GM10248 (cell line): ENCODE measurements at regions not wholly inside any gene's neighbourhood (a gene's known extent, or its start where the extent isn't known, plus 50 kb on each side); places are given as distances from the start of the nearest gene placed in this dataset.

ENCODE experiments used
- CTCF ChIA-PET: fragments of 300-600 bp; sonication (Branson Sonifier 250); formaldehyde crosslinking; extraction: SDS; loops from one replicate; lab custom pipeline; 2021; ENCODE audit warnings: antibody characterized with exemption; lab: Yijun Ruan, JAX
- POLR2A ChIA-PET: fragments of 350-650 bp; sonication (Branson Sonifier 250); formaldehyde crosslinking; extraction: SDS; loops from one replicate; lab custom pipeline; 2020; ENCODE audit warnings: antibody characterized with exemption; lab: Yijun Ruan, JAX
- DNase-seq: peaks from one replicate; pipeline ENCODE4 v3.0.0; 2012; ENCODE audit errors: extremely low spot score
- TF ChIP-seq, protein P1 (sequence below): IDR thresholded peaks from 2 replicates; pipeline ENCODE4 v1.5.1; 2012; ENCODE audit warnings: mild to moderate bottlenecking, low read depth; ENCODE audit errors: extremely low read depth, missing control alignments, control extremely low read depth

DNA sequence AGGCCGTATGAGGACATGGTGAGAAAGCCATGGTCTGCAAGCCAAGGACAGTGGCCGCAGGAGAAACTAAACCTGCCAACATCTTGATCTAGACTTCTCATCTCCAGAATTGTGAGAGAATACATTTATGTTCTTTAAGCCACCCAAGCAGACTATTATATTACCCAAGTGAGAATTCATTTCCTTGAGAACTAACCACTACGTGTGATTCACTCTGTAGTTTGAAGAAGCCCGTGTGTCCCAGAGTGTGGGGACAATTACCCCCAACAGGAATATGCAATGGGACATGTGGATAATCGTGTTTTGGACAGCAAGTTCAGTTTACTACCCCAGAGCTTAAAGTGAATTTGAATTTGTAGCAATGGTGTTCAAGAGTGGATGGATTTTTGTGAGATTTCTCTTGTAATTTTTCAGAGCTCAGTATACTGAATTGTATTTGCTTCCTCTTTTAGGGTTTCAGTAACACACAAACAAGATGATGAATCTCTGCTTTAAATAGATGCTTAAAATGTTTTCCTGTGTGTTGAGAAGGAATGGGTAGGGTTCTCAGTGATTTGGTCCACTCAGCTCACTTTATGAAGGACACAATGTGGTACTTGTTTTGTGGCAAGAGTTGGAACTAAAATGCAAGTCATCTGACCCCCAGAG, 100.0 kb upstream of the ARHGAP20 start:
- no peak for DNase-seq
- ChIA-PET POLR2A (no interaction called here), CTCF (interaction anchor here (0.9 to 1.1 kb wide), 3 partner anchors 8 to 35 kb away, joined by 3 read pairs; no protein-coding TSS in a partner anchor)
- TF ChIP-seq, protein P1, sequence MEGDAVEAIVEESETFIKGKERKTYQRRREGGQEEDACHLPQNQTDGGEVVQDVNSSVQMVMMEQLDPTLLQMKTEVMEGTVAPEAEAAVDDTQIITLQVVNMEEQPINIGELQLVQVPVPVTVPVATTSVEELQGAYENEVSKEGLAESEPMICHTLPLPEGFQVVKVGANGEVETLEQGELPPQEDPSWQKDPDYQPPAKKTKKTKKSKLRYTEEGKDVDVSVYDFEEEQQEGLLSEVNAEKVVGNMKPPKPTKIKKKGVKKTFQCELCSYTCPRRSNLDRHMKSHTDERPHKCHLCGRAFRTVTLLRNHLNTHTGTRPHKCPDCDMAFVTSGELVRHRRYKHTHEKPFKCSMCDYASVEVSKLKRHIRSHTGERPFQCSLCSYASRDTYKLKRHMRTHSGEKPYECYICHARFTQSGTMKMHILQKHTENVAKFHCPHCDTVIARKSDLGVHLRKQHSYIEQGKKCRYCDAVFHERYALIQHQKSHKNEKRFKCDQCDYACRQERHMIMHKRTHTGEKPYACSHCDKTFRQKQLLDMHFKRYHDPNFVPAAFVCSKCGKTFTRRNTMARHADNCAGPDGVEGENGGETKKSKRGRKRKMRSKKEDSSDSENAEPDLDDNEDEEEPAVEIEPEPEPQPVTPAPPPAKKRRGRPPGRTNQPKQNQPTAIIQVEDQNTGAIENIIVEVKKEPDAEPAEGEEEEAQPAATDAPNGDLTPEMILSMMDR: no peak

DNA sequence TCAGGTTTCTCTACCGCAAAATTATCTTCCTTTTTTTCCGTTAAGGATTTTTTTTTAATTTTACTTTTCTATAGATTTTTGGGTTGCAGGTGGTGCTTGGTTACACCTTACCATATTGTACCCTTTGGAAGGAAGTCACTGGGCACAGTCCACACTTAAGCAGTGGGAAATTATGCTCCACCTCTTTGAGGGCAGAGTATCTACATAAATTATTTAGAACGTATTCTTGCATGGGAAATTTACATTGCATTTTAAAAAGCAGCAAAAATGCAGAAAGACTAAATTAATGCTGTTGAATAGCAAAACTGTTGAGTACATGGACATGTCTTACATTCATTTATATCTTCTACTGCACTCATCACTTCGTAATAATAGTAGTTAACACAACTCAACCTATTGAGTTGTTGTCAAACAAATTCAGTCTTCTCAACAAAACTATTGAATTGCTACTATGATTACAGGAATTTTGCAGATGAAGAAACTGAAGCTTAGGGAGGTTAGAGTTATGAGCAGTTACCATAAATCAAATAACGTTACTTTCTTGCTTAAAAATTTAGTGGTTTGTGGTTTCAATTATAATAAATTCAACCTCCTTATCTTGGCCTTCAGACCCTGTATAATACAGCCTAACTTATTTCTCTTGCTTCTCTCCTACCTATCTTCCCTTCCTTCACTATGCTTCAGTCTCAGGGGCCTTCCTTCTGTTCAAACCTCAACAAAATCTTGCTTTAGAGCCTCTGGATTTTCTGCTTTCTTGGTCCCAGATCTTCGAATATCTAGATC, 97.4 kb upstream of the ARHGAP20 start:
- CTCF ChIA-PET: no interaction called here
- TF ChIP-seq, protein P1: no peak
- POLR2A ChIA-PET: no interaction called here

DNA sequence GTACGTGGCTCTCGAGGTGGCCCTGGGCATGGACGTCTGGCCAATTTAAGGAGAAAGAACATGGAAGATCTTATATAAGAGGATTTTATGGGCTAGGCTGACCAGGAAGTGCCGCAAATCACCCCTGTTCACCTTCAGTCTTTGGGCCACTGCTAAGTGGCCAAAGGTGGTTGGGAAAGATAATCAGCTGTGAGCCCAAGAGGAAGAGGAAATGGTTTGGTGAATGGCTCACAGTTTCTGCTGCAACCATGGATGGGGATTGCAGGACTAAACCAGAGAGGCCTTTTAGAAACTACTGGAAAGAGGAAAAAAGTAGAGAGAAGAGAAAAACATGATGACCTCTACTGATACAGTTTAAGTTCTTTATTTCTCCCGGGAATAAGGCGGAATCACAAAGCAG, 96.0 kb upstream of the ARHGAP20 start:
- ChIA-PET CTCF (no interaction called here), POLR2A (no interaction called here)

More for the DNA sequence above, 97.4 kb upstream of the ARHGAP20 start:
- DNase-seq: no peak

DNA sequence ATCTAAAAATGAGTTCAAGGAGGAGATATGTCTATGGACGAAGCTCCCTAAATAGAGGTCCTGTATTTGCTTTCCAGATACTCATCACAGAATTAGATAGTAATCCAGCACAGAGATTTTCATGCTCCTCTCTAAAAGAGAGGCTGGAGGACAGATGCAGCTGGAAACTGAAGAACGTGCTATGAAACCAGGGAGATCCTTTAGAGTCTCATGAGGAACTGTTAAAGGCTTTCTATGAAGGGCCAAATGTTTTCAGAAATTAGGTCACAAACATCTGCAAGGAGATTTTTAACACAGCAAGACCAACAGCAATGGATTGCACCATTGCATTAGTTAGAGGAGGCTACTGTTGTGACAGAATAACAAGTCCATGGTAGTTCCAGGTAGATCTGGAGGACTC, 95.6 kb upstream of the ARHGAP20 start:
- ChIA-PET POLR2A (no interaction called here), CTCF (interaction anchor here (1.3 to 1.5 kb wide), 2 partner anchors 43 to 136 kb away, joined by 3 read pairs; no protein-coding TSS in a partner anchor)
- TF ChIP-seq, protein P1: no peak
- no peak for DNase-seq

More for the DNA sequence above, 96.0 kb upstream of the ARHGAP20 start:
- no peak for DNase-seq
- TF ChIP-seq, protein P1: no peak

DNA sequence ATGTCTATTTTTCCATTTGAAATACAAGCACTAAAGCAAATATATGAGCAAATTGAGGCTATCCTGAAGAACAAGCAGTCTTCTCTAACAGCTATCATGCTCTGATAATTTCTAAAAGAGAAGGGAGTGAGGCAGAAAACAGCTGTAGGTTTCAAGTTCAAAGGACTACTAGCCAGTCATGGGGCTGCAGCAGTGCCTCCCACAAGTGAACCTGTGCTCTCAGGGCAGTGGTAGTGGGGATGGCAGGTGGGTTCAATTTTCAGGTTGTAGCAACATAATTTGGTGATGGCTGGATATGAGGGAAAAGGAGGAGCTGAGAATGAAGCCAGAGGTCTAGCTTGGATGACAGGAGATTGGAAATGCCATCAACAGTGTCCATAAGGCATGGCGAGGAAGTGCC, 93.5 kb upstream of the ARHGAP20 start:
- POLR2A ChIA-PET: no interaction called here
- CTCF ChIA-PET: interaction anchor here (1.1 to 1.4 kb wide), 2 partner anchors 10 to 12 kb away, joined by 3 to 5 read pairs; no protein-coding TSS in a partner anchor
- TF ChIP-seq, protein P1: no peak
- no peak for DNase-seq

DNA sequence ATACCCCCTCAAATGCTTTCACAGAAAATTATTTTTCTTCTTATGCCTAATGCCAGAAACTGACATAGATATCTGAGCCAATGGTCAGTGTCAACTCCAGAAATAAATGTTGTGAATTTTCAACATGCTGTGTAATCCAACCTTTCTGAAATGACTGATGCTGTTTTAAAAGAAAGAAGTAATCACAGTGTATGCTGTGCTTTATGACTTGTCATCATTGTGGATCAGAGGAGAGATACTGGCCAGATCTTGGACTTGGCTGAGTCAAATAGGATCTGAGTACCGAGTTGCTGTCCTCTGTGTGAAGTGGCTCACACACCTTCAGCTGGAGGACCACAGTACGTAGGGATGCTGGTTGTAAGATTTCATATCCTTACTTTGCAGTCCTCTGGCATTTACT, 89.9 kb upstream of the ARHGAP20 start:
- no peak for DNase-seq
- CTCF ChIA-PET: no interaction called here
- POLR2A ChIA-PET: no interaction called here
- TF ChIP-seq, protein P1: no peak
